ENCODE measurements at regions not wholly inside any gene's neighbourhood (a gene's known extent, or its start where the extent isn't known, plus 50 kb on each side); places are given as distances from the start of the nearest gene placed in this dataset.

- Mint-ChIP-seq H3K9me3 (no peaks in the 10 kb centered on the region), H3K4me3 (no peak overlapping the region), H3K27me3 (ENCODE audit: low read depth in 3 of 3) (peaks cover 0 to 2% (median 1%) of the 10 kb centered on the region in 3 donors), H3K4me1 (peaks cover 8% of the 10 kb centered on the region), H3K27ac (no peak overlapping the region), H3K36me3 (no peaks in the 10 kb centered on the region)
- Histone ChIP-seq H3K9ac (ENCODE audit: insufficient read depth, low read length, poor library complexity, severe bottlenecking) (no peak overlapping the region), H3K27ac (ENCODE audit: low read depth in 1 of 2, low read length in 2 of 2) (no peak overlapping the region), H3K27me3 (ENCODE audit: control insufficient read depth in 2 of 2, insufficient read depth in 2 of 2, low read length in 2 of 2) (no peaks in the 10 kb centered on the region), H3K79me2 (ENCODE audit: insufficient read depth, low read length) (no peaks in the 10 kb centered on the region), H3K4me3 (replicated peaks in 1 of 3; ENCODE audit: low read depth in 2 of 3, low read length in 3 of 3) (no peak overlapping the region), H2AFZ (ENCODE audit: insufficient read depth, low read depth, low read length, poor library complexity, severe bottlenecking) (no peak overlapping the region), H3K4me1 (ENCODE audit: control insufficient read depth in 1 of 2, insufficient read depth in 2 of 2, low read length in 2 of 2) (peaks cover 4 to 5% of the 10 kb centered on the region in 2 donors), H3K4me2 (replicated peaks; ENCODE audit: extremely low read depth, low read length, poor library complexity, severe bottlenecking) (no peak overlapping the region), H3K36me3 (replicated peaks in 1 of 2; ENCODE audit: control insufficient read depth in 1 of 2, insufficient read depth in 2 of 2, low read length in 2 of 2) (no peaks in the 10 kb centered on the region), H4K20me1 (ENCODE audit: insufficient read depth, low read length) (no peaks in the 10 kb centered on the region), H3K9me3 (replicated peaks in 1 of 2; ENCODE audit: control insufficient read depth in 1 of 2, insufficient read depth in 1 of 2, low read length in 2 of 2) (no peaks in the 10 kb centered on the region)
- TF ChIP-seq CTCF (IDR thresholded peaks at IDR 0.05): no peak
- no CpG with 5 or more reads among the region's 4 CpGs for WGBS (ENCODE audit: insufficient coverage)
- intact Hi-C loops (cut with micrococcal nuclease): no loop called here
- DNase-seq: no peak
Observed at GRCh38 chr4:138770818-138771217, 244.8 kb upstream of the NOCT start.

GRCh38 chr4:138766332-138766731 is 249.2 kb upstream of the NOCT start:
- Mint-ChIP-seq H3K27ac (no peak overlapping the region), H3K4me1 (peaks cover 1% of the 10 kb centered on the region), H3K4me3 (no peak overlapping the region), H3K27me3 (ENCODE audit: low read depth in 3 of 3) (peaks cover 1 to 4% (median 3%) of the 10 kb centered on the region in 3 donors), H3K36me3 (no peaks in the 10 kb centered on the region), H3K9me3 (peaks cover 0 to 3% (median 0%) of the 10 kb centered on the region in 7 donors)
- no peak for DNase-seq
- Histone ChIP-seq H2AFZ (ENCODE audit: insufficient read depth, low read depth, low read length, poor library complexity, severe bottlenecking) (no peak overlapping the region), H3K4me3 (replicated peaks in 1 of 3; ENCODE audit: low read depth in 2 of 3, low read length in 3 of 3) (no peak overlapping the region), H3K9ac (ENCODE audit: insufficient read depth, low read length, poor library complexity, severe bottlenecking) (no peak overlapping the region), H3K4me2 (replicated peaks; ENCODE audit: extremely low read depth, low read length, poor library complexity, severe bottlenecking) (no peak overlapping the region), H3K27me3 (ENCODE audit: control insufficient read depth in 2 of 2, insufficient read depth in 2 of 2, low read length in 2 of 2) (no peaks in the 10 kb centered on the region), H3K36me3 (replicated peaks in 1 of 2; ENCODE audit: control insufficient read depth in 1 of 2, insufficient read depth in 2 of 2, low read length in 2 of 2) (no peaks in the 10 kb centered on the region), H3K4me1 (ENCODE audit: control insufficient read depth in 1 of 2, insufficient read depth in 2 of 2, low read length in 2 of 2) (no peaks in the 10 kb centered on the region), H3K9me3 (replicated peaks in 1 of 2; ENCODE audit: control insufficient read depth in 1 of 2, insufficient read depth in 1 of 2, low read length in 2 of 2) (no peaks in the 10 kb centered on the region), H4K20me1 (ENCODE audit: insufficient read depth, low read length) (no peaks in the 10 kb centered on the region), H3K79me2 (ENCODE audit: insufficient read depth, low read length) (no peaks in the 10 kb centered on the region), H3K27ac (ENCODE audit: low read depth in 1 of 2, low read length in 2 of 2) (no peak overlapping the region)
- WGBS (ENCODE audit: insufficient coverage): 74% methylated on average over 5 of the region's 8 CpGs
- TF ChIP-seq CTCF (IDR thresholded peaks at IDR 0.05): no peak
- intact Hi-C loops (cut with micrococcal nuclease): no loop called here

Measured in CD14-positive monocyte (primary cell).